Rectal smooth muscle tissue (tissue), 1 donor: ENCODE measurements at regions not wholly inside any gene's neighbourhood (a gene's known extent, or its start where the extent isn't known, plus 50 kb on each side); places are given as distances from the start of the nearest gene placed in this dataset.

Experiments
- H3K27ac ChIP-seq: one replicate; pipeline ENCODE4 v1.7.0; 2013; ENCODE audit warnings: low read depth, low read length, inconsistent platforms
- H3K27me3 ChIP-seq: one replicate; pipeline ENCODE4 v1.7.0; 2013; ENCODE audit warnings: low read length; ENCODE audit not compliant: control insufficient read depth, insufficient read depth
- H3K36me3 ChIP-seq: one replicate; pipeline ENCODE4 v1.7.0; 2013; ENCODE audit warnings: low read length; ENCODE audit not compliant: control insufficient read depth, insufficient read depth
- H3K4me1 ChIP-seq: one replicate; pipeline ENCODE4 v1.7.0; 2013; ENCODE audit warnings: low read length; ENCODE audit not compliant: control insufficient read depth, insufficient read depth
- H3K4me3 ChIP-seq: one replicate; pipeline ENCODE4 v1.7.0; 2013; ENCODE audit warnings: low read length
- H3K9ac ChIP-seq: one replicate; pipeline ENCODE4 v1.7.0; 2013; ENCODE audit warnings: low read length

DNA sequence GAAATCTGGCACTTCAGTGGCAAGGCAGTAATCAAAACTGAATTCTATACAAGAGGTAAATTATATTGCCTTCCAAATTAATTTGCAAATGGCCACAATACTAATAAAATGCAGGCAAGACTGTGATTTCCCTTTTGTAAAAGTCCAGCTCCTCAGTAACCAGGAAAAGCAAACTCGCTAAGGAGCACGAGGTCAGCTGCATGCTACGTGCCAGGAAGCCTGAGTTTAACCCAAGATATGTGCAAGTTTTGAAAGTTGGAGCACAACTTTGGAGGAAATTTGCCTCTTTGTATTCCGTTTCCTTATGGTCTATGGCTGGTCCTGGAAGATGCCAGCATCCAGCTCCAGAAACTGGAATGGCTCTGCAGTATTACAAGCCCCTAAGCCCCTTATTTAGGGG is 226.8 kb upstream of the DYNLRB2 start:
- no peak overlapping the region for H3K9ac ChIP-seq
- H3K4me3 ChIP-seq, result no peak overlapping the region
- H3K36me3 ChIP-seq, result no peaks in the 10 kb centered on the region
- no peaks in the 10 kb centered on the region for H3K27me3 ChIP-seq
- no peak overlapping the region for H3K27ac ChIP-seq
- H3K4me1 ChIP-seq, result no peaks in the 10 kb centered on the region

DNA sequence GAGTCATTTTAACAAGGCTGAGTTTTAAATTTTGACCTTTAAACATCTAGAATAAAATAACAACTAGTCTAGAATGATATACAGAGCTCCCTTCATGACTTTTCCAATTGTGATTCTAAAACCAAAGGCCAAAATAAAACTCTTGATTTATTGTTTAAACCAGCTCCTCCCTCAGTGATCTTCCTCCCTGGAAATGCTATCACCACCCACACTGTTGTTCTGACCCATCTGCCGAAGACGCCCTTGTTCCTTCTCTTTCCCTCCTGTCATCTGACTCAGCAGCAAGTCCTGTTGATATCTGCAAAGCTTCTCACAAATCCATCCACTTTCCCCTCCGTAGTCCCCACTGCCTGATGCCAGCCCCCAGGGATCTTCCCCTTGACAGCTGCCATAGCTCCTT is 231.6 kb upstream of the DYNLRB2 start:
- no peak overlapping the region for H3K4me3 ChIP-seq
- H3K36me3 ChIP-seq, result no peaks in the 10 kb centered on the region
- no peaks in the 10 kb centered on the region for H3K27me3 ChIP-seq
- H3K9ac ChIP-seq, result no peak overlapping the region
- H3K27ac ChIP-seq, result no peak overlapping the region
- H3K4me1 ChIP-seq, result no peaks in the 10 kb centered on the region

DNA sequence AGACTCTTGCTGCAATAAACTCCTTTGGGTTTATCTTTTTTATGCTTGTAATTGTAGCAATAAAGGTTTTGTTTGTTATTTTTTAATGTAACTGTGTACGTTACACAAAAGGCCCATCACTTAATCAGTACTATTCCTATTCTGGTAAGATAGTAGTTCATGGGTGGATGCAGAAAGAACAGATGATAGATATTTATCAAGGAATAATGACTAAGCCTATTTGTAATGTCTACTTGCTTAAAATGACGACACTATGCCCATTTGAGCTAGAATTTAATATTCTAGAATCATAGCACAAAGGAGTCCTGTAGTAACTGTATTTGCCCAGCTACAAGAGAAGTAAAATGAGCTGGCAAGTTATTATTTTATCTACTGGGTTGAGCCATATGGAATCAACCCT is 235.4 kb upstream of the DYNLRB2 start:
- Histone ChIP-seq H3K27me3 (no peaks in the 10 kb centered on the region), H3K36me3 (no peaks in the 10 kb centered on the region), H3K9ac (no peak overlapping the region), H3K27ac (no peak overlapping the region), H3K4me1 (no peaks in the 10 kb centered on the region), H3K4me3 (no peak overlapping the region)

DNA sequence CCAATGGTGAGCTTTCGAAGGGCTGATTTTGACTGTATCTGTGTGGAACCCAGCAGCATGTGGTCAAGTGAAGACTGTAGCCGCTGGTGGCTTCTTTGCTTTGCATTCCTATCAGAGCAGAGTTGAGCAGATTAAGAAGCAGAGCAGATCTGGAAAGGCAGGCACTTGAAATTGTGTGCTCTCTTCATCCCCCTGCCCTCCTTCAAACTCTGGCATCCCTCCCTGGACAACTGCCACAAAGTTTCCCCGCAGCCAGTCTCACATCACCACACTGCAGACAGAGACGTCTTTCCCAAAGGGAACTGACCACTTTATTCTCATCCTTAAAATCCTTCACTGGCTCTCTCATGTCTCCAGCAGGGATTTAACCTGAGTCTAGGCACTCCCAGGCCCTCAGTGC is 237.1 kb upstream of the DYNLRB2 start:
- H3K27me3 ChIP-seq, result no peaks in the 10 kb centered on the region
- no peaks in the 10 kb centered on the region for H3K36me3 ChIP-seq
- H3K4me3 ChIP-seq, result no peak overlapping the region
- H3K9ac ChIP-seq, result no peak overlapping the region
- H3K4me1 ChIP-seq, result no peaks in the 10 kb centered on the region
- no peak overlapping the region for H3K27ac ChIP-seq

DNA sequence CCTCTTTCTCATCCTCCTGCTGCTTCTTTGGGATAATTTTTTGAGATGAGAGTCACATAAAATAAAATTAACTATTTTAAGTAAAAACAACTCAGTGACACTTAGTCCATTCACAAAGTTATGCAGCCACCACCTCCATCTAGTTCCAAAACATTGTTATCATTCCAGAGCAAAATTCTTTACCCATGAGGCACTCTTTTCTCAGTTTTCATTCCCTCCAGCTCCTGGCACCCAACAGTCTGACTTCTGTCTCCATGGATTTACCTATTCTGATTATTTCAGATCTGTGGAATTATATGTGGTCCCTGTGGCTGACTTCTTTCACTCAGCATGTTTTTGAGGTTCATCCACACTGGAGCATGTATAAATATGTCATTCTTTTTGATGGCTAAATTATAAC is 239.9 kb upstream of the DYNLRB2 start:
- no peaks in the 10 kb centered on the region for H3K4me1 ChIP-seq
- no peaks in the 10 kb centered on the region for H3K36me3 ChIP-seq
- no peak overlapping the region for H3K9ac ChIP-seq
- H3K27me3 ChIP-seq, result no peaks in the 10 kb centered on the region
- no peak overlapping the region for H3K27ac ChIP-seq
- no peak overlapping the region for H3K4me3 ChIP-seq

DNA sequence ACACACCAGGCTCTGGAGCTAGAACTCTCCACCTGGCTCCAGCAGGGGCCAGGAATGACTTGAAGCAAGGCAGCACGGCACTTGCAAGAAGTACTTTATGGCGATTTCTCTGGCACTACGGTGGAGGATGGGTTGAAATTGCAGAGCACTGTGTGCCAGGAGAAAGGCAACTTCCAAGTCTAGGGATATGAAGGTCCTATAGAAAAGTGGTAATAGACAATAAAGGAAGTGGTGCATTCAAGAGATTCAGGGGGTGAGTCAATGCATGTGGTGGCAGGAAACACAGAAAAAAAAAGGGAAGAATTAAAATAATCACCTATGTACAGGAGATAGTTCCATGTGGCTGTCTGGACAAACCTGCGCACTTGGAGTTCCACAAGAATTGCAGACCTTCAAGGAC is 240.3 kb upstream of the DYNLRB2 start:
- Histone ChIP-seq H3K27ac (no peak overlapping the region), H3K27me3 (no peaks in the 10 kb centered on the region), H3K4me3 (no peak overlapping the region), H3K4me1 (no peaks in the 10 kb centered on the region), H3K9ac (no peak overlapping the region), H3K36me3 (no peaks in the 10 kb centered on the region)

DNA sequence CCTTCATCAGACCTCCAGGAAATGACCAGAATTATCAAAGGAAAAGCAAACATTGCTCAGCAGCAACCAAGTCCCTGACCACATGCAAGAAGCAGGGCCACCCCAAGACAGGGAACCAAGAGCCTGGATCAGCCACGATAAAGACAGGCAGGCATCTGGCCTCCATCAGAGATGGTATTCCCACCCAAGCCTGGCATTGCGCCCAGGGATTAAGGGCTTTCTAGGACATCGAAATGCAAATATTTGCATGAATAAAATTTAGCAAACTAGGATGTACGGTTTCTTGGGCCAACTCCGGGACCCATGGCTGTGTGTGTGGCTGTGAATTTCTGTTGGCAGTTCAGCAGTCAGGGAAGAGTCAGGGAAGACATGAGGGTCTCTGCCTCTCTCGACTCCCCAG is 241.4 kb upstream of the DYNLRB2 start:
- Histone ChIP-seq H3K9ac (no peak overlapping the region), H3K4me1 (no peaks in the 10 kb centered on the region), H3K27me3 (no peaks in the 10 kb centered on the region), H3K36me3 (no peaks in the 10 kb centered on the region), H3K4me3 (no peak overlapping the region), H3K27ac (no peak overlapping the region)

DNA sequence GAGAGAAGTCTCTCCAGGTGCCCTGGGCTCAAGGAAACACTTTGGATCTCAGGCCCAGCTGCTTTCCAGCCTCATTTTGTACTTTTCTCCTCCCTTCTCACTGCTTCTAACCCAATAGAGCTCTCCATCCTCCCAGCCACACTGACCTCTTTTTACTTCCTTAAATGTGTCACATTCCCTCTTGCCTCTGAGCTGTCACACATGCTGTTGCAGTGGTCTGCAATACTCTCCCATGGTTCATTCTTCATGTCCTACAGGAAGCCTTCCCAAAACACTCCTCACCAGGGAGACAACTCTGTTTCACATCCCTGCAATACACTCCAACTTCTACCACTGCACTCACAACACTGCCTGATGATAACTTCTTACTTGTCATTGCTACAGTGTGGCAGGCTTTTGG is 242.1 kb upstream of the DYNLRB2 start:
- H3K27me3 ChIP-seq, result no peaks in the 10 kb centered on the region
- H3K36me3 ChIP-seq, result no peaks in the 10 kb centered on the region

DNA sequence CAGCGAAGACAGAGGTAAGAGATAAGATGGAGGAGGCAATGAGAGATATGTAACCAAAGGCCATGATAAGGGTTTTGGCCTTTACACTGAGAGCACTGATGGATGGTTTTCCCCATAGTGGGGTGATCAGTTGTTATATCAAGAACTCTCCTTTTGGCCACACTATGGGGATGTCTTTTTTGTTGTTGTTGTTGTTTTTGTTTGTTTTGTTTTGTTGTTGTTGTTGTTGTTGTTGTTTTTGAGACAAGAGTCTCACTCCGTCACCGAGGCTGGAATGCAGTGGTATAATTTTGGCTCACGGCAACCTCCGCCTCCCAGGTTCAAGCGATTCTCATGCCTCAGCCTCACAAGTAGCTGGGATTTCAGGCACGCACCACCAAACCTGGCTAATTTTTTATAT is 244.8 kb upstream of the DYNLRB2 start:
- no peaks in the 10 kb centered on the region for H3K4me1 ChIP-seq
- no peak overlapping the region for H3K4me3 ChIP-seq
- H3K27me3 ChIP-seq, result no peaks in the 10 kb centered on the region
- no peak overlapping the region for H3K9ac ChIP-seq
- H3K27ac ChIP-seq, result no peak overlapping the region
- no peaks in the 10 kb centered on the region for H3K36me3 ChIP-seq

More for the DNA sequence above, 242.1 kb upstream of the DYNLRB2 start:
- no peak overlapping the region for H3K4me3 ChIP-seq
- H3K27ac ChIP-seq, result no peak overlapping the region
- no peak overlapping the region for H3K9ac ChIP-seq
- no peaks in the 10 kb centered on the region for H3K4me1 ChIP-seq

DNA sequence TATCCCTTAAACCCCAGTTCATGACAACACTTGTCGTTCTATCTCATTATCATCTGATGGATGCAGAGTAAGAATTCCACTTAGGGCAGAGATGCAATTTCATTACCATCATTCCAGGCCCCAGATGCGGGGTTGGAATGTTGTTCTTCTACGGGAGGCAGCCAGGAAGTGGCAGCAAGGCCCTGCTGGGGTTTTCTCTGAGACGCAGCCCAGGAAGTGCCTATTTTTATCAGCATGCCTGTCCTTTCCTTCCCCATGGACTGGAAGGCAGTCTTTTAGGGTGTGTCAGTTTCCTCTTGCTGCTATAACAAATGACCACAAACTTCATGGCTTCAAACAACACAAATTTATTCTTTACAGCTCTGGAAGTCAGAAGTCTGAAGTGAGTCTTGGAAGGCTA is 246.6 kb upstream of the DYNLRB2 start:
- Histone ChIP-seq H3K4me1 (no peaks in the 10 kb centered on the region), H3K36me3 (no peaks in the 10 kb centered on the region), H3K9ac (no peak overlapping the region), H3K27ac (no peak overlapping the region), H3K4me3 (no peak overlapping the region), H3K27me3 (no peaks in the 10 kb centered on the region)

DNA sequence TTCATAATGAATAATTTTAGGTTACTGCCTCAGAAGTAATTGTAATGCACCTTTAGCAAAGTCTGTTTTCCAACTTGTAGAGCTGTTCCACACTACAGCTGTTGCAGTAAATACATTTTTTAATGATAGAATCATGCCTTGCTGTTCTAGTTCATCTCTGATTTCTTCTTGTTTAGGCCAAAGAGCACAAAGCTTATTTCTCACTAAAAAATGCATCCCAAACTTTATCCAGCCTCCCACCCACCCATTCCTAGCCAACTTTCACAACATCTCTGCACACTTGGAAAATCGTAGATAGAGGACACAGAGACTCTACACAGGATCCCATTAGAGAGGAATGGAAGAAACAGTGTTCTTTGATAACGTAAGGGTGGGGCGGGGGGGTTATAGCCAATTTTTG is 252.2 kb upstream of the DYNLRB2 start:
- H3K27ac ChIP-seq, result no peak overlapping the region
- H3K36me3 ChIP-seq, result no peaks in the 10 kb centered on the region

DNA sequence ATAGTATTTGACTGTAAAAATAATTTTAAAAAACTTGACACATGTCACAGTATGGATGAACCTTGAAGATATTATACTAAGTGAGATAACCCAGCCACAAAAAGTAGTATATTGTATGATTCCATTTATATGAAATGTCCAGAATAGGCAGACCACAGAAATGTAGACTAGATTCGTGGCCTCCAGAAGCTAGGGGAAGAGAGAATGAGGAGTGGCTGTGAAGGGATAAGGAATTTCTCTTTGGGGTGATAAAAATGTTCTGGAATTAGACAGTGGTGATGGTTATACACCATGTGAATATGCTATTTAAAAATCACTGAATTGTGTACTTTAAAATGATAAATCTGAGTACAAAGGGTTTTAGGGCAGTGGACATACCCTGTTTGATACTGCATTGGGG is 253.1 kb upstream of the DYNLRB2 start:
- no peaks in the 10 kb centered on the region for H3K27me3 ChIP-seq
- H3K27ac ChIP-seq, result no peak overlapping the region
- no peaks in the 10 kb centered on the region for H3K36me3 ChIP-seq
- no peak overlapping the region for H3K4me3 ChIP-seq
- H3K9ac ChIP-seq, result no peak overlapping the region
- no peaks in the 10 kb centered on the region for H3K4me1 ChIP-seq

More for the DNA sequence above, 252.2 kb upstream of the DYNLRB2 start:
- Histone ChIP-seq H3K4me1 (no peaks in the 10 kb centered on the region), H3K9ac (no peak overlapping the region), H3K4me3 (no peak overlapping the region), H3K27me3 (no peaks in the 10 kb centered on the region)

DNA sequence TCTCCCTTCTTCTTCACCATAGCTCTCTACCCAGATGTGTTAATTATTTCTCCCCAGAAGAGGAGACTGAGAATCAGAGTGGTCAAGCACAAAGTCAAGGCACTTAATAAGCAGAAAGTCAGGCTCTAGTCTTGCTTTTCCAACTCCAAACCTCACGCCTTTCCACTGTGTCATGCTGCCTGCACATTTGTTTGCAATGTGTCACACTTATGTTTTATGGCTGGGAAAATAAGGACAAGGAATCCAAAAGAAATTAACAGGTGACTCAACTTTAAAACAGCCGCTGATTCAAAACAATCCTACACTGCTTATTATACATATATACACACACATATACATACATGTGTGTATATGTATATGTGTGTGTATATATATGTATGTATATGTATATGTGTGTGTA is 255.7 kb upstream of the DYNLRB2 start:
- Histone ChIP-seq H3K4me1 (no peaks in the 10 kb centered on the region), H3K36me3 (no peaks in the 10 kb centered on the region), H3K27me3 (no peaks in the 10 kb centered on the region), H3K4me3 (no peak overlapping the region), H3K9ac (no peak overlapping the region), H3K27ac (no peak overlapping the region)
